Hepatocyte (in vitro differentiated cells): ENCODE measurements at regions not wholly inside any gene's neighbourhood (a gene's known extent, or its start where the extent isn't known, plus 50 kb on each side); places are given as distances from the start of the nearest gene placed in this dataset.

Experiments used
- CTCF ChIP-seq: fragments of 200-600 bp; sonication (generic); IDR thresholded peaks from 2 replicates; pipeline ENCODE4 v1.5.1; 2016; ENCODE audit warnings: antibody characterized with exemption, mild to moderate bottlenecking; ENCODE audit not compliant: poor library complexity
- EZH2 ChIP-seq: fragments of 200-600 bp; sonication (generic); IDR thresholded peaks from 2 replicates; pipeline ENCODE4 v1.6.1; 2016; ENCODE audit warnings: antibody characterized with exemption, mild to moderate bottlenecking, borderline replicate concordance
- EZH2phosphoT487 ChIP-seq: fragments of 200-600 bp; sonication (generic); IDR thresholded peaks from one replicate; pipeline ENCODE4 v1.6.1; 2018; ENCODE audit warnings: antibody characterized with exemption, mild to moderate bottlenecking, low read depth, moderate library complexity; ENCODE audit not compliant: unreplicated experiment, severe bottlenecking

- no peak for TF ChIP-seq CTCF
- no peak for TF ChIP-seq EZH2
- TF ChIP-seq EZH2phosphoT487: no peak
Observed at GRCh38 chr2:7508296-7508943, 591.2 kb downstream of the RNF144A start.
